ENCODE measurements at regions not wholly inside any gene's neighbourhood (a gene's known extent, or its start where the extent isn't known, plus 50 kb on each side); places are given as distances from the start of the nearest gene placed in this dataset.

GRCh38 chr10:42938351-42938750, 138.5 kb upstream of the RET start:
- H3K9me3 ChIP-seq (ENCODE audit: control insufficient read depth, insufficient read depth, low read depth, low read length), result no peaks in the 10 kb centered on the region
- CTCF ChIA-PET, result no interaction called here
- no peaks in the 10 kb centered on the region for H3K4me1 ChIP-seq (ENCODE audit: control insufficient read depth, insufficient read depth, low read length)
- POLR2A ChIA-PET, result no interaction called here
- H3K4me3 ChIP-seq (ENCODE audit: low read depth, low read length), result no peak overlapping the region
- H3K27ac ChIP-seq (ENCODE audit: extremely low read depth, low read depth, low read length), result no peak overlapping the region
- no peak for TF ChIP-seq ZNF248 (tag by site-specific recombination; IDR thresholded peaks at IDR 0.05)
- TF ChIP-seq KLF7 (tag by site-specific recombination; IDR thresholded peaks at IDR 0.05; ENCODE audit: borderline replicate concordance), result no peak
- TF ChIP-seq, protein P1, sequence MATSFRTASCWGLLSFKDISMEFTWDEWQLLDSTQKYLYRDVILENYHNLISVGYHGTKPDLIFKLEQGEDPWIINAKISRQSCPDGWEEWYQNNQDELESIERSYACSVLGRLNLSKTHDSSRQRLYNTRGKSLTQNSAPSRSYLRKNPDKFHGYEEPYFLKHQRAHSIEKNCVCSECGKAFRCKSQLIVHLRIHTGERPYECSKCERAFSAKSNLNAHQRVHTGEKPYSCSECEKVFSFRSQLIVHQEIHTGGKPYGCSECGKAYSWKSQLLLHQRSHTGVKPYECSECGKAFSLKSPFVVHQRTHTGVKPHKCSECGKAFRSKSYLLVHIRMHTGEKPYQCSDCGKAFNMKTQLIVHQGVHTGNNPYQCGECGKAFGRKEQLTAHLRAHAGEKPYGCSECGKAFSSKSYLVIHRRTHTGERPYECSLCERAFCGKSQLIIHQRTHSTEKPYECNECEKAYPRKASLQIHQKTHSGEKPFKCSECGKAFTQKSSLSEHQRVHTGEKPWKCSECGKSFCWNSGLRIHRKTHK (tag by site-specific recombination; IDR thresholded peaks at IDR 0.05), result no peak
- TF ChIP-seq ZNF133 (tag by site-specific recombination; IDR thresholded peaks at IDR 0.05), result no peak
- no peak for TF ChIP-seq ZNF449 (tag by site-specific recombination; IDR thresholded peaks at IDR 0.05)
- TF ChIP-seq ZNF184 (tag by site-specific recombination; IDR thresholded peaks at IDR 0.05), result no peak
- TF ChIP-seq ZNF292 (tag by site-specific recombination; IDR thresholded peaks at IDR 0.05; ENCODE audit: borderline replicate concordance, low read depth), result no peak
- no peak for TF ChIP-seq ZNF624 (tag by site-specific recombination; IDR thresholded peaks at IDR 0.05)
- TF ChIP-seq, protein P2, sequence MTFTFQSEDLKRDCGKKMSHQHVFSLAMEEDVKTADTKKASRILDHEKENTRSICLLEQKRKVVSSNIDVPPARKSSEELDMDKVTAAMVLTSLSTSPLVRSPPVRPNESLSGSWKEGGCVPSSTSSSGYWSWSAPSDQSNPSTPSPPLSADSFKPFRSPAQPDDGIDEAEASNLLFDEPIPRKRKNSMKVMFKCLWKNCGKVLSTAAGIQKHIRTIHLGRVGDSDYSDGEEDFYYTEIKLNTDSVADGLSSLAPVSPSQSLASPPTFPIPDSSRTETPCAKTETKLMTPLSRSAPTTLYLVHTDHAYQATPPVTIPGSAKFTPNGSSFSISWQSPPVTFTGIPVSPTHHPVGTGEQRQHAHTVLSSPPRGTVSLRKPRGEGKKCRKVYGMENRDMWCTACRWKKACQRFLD (tag by site-specific recombination; IDR thresholded peaks at IDR 0.05), result no peak
- TF ChIP-seq ZNF366 (tag by site-specific recombination; conservative IDR thresholded peaks at IDR 0.05), result no peak
- no peak for TF ChIP-seq ZEB2 (tag by site-specific recombination; IDR thresholded peaks at IDR 0.05)
- no peak for TF ChIP-seq ZNF341 (tag by site-specific recombination; IDR thresholded peaks at IDR 0.05; ENCODE audit: low read depth)
- TF ChIP-seq ZNF621 (tag by site-specific recombination; IDR thresholded peaks at IDR 0.05), result no peak
- TF ChIP-seq, protein P3, sequence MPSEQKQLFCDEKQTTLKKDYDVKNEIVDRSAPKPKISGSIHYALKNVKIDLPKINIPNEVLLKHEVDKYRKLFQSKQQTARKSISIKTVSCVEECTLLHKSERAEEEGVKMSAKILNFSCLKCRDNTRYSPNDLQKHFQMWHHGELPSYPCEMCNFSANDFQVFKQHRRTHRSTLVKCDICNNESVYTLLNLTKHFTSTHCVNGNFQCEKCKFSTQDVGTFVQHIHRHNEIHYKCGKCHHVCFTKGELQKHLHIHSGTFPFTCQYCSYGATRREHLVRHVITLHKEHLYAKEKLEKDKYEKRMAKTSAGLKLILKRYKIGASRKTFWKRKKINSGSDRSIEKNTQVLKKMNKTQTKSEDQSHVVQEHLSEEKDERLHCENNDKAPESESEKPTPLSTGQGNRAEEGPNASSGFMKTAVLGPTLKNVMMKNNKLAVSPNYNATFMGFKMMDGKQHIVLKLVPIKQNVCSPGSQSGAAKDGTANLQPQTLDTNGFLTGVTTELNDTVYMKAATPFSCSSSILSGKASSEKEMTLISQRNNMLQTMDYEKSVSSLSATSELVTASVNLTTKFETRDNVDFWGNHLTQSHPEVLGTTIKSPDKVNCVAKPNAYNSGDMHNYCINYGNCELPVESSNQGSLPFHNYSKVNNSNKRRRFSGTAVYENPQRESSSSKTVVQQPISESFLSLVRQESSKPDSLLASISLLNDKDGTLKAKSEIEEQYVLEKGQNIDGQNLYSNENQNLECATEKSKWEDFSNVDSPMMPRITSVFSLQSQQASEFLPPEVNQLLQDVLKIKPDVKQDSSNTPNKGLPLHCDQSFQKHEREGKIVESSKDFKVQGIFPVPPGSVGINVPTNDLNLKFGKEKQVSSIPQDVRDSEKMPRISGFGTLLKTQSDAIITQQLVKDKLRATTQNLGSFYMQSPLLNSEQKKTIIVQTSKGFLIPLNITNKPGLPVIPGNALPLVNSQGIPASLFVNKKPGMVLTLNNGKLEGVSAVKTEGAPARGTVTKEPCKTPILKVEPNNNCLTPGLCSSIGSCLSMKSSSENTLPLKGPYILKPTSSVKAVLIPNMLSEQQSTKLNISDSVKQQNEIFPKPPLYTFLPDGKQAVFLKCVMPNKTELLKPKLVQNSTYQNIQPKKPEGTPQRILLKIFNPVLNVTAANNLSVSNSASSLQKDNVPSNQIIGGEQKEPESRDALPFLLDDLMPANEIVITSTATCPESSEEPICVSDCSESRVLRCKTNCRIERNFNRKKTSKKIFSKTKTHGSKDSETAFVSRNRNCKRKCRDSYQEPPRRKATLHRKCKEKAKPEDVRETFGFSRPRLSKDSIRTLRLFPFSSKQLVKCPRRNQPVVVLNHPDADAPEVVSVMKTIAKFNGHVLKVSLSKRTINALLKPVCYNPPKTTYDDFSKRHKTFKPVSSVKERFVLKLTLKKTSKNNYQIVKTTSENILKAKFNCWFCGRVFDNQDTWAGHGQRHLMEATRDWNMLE (tag by site-specific recombination; conservative IDR thresholded peaks at IDR 0.05; ENCODE audit: low read depth), result no peak
- TF ChIP-seq HOXC10 (CRISPR knock-in tag; IDR thresholded peaks at IDR 0.05), result no peak
- no peak for TF ChIP-seq OSR2 (tag by site-specific recombination; IDR thresholded peaks at IDR 0.05)
- TF ChIP-seq ZSCAN23 (tag by site-specific recombination; IDR thresholded peaks at IDR 0.05), result no peak
- TF ChIP-seq ZNF274 (IDR thresholded peaks at IDR 0.05; ENCODE audit: low read length), result no peak
- no peak for TF ChIP-seq ZNF274 (tag by site-specific recombination; IDR thresholded peaks at IDR 0.05; ENCODE audit: borderline replicate concordance)
- no peaks in the 10 kb centered on the region for H3K36me3 ChIP-seq (ENCODE audit: control insufficient read depth in 2 of 2, insufficient read depth in 1 of 2, low read length in 2 of 2)

Measured in HEK293 (cell line).